OCI-M2 (cell line): ENCODE measurements at regions not wholly inside any gene's neighbourhood (a gene's known extent, or its start where the extent isn't known, plus 50 kb on each side); places are given as distances from the start of the nearest gene placed in this dataset.

Experiments
- DNase-seq: peaks from one replicate; lab custom pipeline; 2025; ENCODE audit not compliant: unreplicated experiment; lab: John Stamatoyannopoulos, UW

DNA sequence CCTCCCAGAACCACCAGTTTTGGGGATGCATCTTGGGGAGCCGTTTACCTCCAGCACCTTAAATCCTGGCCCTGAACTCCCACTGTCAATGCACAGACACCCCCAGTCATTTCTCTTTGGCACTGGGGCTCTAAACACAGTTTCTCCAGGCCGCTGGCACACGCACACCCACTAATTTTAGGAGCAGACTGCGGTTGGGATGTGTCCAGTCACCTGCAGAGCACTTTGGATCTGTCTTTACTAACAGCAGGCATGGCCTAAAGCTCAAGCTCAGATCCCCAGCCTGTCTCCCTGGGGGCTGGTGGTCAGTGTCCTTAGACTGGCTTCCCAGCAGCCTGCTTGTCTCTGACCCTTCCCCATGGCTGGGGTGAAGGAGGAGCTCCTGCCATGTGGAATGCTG, 49.9 kb downstream of the SYNE3 start:
- DNase-seq, result no peak

DNA sequence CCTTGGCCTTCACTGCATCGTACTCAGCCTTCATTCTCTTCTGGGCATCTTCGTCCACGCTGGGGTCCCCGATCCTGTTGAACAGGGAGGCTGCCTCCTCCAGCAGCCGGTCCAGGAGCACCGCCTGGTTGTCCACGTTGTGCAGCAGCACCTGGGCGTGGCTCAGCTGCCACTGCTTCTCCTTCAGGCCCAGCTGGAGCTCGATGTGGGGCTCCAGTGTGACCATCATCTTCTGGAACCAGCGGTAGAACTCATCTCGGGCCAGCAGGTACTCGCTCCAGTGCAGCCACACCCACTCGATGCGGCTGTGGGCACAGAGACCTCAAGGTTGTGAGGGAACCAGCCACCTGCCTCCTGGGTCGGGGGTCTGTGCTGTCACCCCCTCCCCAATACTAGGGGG, 50.5 kb downstream of the SYNE3 start:
- DNase-seq, result no peak

- DNase-seq, result no peak
These were observed 51.1 kb downstream of the SYNE3 start for GRCh38 chr14:95465358-95465757.

DNA sequence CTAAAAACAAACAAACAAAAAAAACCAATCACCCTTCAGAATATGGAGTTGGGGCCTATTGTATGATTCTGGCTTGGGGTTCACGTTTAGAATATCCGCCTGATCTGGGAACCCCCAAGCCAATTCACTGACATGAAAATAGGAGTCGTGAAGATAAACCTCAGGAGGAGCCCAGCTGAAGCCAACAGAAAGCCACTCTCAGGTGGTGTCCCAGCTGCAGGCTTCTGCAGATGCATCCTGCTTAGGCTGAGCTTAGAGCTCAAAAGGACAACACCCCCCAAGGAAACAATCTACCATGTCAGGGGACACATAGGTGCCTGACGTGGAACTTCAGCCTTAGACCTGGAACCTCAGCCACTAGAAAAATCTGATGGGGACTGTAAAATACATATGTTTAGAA, 51.9 kb downstream of the SYNE3 start:
- DNase-seq, result no peak

DNA sequence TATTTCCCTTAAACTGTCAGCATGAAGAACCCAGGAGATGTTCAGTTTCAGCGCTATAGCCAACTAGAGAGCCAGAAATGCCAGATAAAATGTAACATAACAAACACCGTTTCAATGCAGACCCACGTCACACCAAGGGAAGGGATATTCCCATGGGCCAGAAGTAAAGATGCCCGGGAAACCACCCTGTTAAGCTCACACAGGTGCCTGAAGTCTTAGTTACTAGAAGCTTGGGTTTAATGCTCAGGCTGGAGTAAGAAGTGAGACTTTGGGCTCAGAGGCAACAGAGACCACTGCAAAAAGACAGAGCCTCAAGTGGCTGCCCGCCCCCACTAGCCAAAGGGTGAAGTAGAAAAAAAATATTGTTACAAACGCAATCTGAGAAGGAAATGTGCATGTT, 52.3 kb downstream of the SYNE3 start:
- no peak for DNase-seq

- no peak for DNase-seq
These were observed 53.1 kb downstream of the SYNE3 start for GRCh38 chr14:95463171-95463901.

GRCh38 chr14:95462491-95462890, 54.0 kb downstream of the SYNE3 start:
- no peak for DNase-seq

DNA sequence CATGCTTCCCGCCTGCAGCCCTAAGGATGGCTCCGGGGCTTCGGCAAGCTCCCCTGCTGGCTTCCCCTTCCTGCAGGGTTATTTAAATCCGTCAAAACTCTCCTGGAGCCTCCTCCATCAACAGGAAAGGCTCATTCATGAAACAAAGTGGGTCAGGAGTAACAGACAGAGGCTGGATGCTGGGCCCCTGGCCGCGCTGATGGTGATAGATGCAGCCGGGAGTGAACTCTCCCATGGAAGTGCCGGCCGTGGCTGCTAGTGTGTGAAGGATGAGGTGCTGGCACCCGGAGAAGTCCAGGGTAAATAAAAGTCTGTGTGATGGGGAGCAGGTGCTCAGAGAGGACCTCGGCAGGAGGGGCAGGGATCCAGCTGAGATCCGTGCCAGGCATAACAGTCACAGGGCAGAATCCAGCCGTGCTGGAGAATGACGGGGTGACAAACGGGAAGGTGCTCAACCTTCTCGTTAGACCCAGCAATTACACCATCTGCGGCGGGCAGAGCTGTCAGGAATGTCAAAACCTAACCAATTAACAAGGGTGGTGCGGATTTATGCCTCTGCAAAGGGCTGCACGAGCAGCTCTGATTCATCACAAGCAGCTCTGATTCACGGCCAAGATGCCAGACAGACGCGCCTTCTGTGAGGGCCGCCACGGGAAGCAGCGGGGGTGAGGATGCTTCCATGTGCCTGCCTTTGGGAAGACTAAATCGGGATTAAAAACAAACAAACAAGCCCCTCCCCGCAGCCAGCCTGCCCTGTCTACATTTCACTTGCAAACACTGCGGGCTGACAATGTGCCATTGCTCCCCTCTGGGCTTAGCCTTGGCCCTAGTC, 55.6 kb downstream of the SYNE3 start:
- no peak for DNase-seq

DNA sequence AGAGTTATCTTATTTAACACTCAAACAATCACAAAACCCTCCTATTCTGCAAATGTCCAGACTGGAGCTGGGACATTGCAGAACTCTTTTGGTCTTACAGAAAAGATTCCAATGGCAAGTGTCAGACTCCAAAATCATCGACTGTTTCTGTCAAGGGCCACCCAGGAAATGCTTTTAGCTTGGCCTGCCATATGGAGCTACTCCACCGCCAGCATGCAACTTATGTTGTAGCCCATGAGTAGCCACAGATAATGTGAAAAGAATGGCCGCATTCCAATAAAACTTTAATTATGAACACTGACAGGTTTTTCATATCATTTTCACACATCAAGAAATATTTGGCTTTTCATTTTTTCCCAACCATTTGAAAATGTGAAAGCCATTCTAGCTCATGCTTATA, 57.5 kb downstream of the SYNE3 start:
- no peak for DNase-seq

DNA sequence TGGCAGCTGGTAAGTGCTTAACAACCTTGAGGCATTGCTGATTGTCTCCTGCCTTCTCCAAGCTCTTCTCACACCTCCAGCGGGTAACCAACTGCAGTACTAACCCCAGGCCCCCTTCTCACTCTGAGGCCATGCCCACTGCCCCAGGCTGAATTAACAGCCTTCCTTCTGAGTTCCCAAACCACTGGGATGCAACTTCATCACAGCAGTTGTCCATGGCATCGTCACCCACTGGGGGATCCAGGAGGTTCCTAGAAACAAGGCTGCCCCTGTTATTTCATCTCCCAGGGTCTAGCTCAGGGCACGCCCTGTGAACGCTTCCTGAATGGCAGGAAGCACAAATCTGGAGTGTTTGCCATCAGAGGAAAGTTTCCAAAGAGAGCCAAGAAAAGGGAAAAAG, 58.0 kb downstream of the SYNE3 start:
- no peak for DNase-seq

DNA sequence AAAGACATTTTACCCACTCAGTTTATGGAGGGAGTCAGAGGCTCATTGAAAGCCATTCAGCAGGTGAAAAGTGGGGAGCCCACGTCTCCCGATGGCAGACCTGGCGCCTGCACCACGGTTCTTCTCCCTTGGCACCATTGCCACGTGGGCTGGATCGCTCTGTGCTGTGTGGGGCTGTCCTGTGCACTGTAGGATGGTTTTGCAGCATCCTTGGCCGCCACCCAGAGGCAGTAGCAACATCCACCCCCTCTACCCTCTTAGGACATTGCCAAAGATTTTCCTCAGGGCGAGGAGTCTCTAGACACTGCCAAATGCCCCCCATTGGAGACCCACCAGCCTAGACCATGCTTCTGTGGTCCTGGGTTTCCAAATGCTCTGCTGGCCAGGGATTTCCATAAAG, 60.2 kb downstream of the SYNE3 start:
- DNase-seq, result no peak

DNA sequence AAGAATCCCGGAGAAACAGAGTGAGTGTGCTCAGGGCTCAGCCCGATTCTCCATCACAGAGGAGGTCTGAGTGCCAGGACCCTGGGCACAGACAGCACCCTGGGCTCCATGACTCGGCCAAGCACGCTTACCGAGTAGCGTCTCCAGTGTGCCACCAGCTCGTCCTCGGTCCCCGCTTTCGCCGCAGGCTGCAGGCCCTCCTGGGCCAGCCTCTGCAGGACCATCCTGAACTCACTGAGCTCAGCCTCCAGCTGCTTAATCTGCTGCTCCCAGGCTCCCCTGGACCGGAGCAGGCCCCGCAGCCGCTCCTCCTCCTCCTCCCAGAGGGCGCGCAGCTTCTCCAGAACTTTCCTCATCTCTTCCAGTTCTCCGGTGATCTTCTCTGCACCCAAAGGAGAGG, 61.2 kb downstream of the SYNE3 start:
- DNase-seq, result no peak

DNA sequence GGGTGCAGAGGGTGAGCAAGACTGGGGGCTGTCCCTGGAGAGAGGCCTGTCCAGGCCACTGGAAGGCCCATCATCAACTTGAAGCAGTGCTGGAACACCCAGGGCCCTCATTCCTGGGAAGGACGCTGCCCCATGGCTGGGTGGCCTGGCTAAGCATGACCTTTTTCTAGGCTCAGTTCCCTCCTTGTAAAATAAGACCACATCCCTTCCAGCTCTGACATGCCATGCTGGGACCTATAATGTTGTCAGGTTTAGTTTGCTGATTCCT, 62.8 kb downstream of the SYNE3 start:
- DNase-seq, result no peak

- no peak for DNase-seq
These were observed 63.3 kb downstream of the SYNE3 start for GRCh38 chr14:95452893-95453712.

- DNase-seq, result no peak
These were observed 64.1 kb downstream of the SYNE3 start for GRCh38 chr14:95452176-95452892.

- no peak for DNase-seq
These were observed 67.3 kb downstream of the SYNE3 start for GRCh38 chr14:95449131-95449530.

DNA sequence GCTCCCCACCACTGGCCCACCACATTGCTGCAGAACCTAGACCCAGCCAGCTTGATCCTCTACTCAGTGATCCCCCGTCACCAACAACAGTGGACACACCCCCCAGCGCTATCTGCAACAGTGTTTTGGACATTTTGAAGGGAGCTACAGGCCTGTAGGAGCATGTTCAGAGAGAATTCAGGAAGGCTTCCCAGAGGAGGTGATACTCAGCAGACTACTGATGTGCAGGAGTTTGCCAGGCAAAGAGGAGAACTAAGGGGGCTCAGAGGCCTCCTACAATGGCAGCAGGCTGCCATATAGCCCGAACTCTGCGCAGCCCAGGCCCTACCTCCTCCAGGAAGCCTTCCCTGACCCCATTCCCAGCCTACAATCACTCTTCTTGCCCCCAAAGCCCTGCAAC, 70.0 kb downstream of the SYNE3 start:
- no peak for DNase-seq

DNA sequence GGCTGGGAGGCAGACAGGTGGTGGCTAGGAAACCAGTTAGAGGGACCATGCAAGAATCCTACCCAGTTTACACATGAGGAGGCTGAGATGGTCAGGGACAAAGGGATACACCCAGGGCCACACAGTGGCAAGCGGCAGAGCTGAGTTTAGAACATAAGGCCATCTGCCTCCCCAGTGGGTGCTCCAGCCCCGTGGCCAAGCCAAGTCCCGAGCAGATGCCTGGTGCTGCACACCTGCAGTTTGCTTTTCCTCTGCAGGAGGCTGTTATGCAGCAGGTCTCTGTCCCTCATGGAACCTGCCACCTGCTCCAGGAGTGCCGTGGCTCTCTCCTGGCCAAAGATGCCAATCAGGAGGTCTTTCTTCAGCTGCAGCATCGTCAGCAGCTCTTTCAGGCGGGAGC, 70.8 kb downstream of the SYNE3 start:
- DNase-seq, result no peak

GRCh38 chr14:95445161-95445560, 71.3 kb downstream of the SYNE3 start:
- DNase-seq, result no peak

- no peak for DNase-seq
These were observed 72.0 kb downstream of the SYNE3 start for GRCh38 chr14:95444132-95445129.
